Lung (tissue), 11 donors: ENCODE measurements at regions not wholly inside any gene's neighbourhood (a gene's known extent, or its start where the extent isn't known, plus 50 kb on each side); places are given as distances from the start of the nearest gene placed in this dataset.
A peak's percentile ranks its signal among the peaks of the same experiment; 100 is the strongest.

Source experiments
- ATAC-seq: fragments of 200-7000 bp; cut with Tn5 transposase; one replicate; pipeline ENCODE4 v1.9.1; 2020; ENCODE audit warnings: moderate number of reproducible peaks; ENCODE audit not compliant: insufficient read depth, low FRiP score
- DNase-seq, 3 donors: peaks; one replicate each; pipeline ENCODE4 v3.0.0-alpha.2; 2013 to 2017
- H3K27ac ChIP-seq, 2 donors: one replicate each; pipeline ENCODE4 v1.5.1; 2013; ENCODE audit warnings: mild to moderate bottlenecking in 2 of 2, moderate library complexity in 2 of 2, control low read depth in 1 of 2, inconsistent platforms in 1 of 2, low read depth in 1 of 2, low read length in 1 of 2
- H3K27me3 ChIP-seq, 3 donors: one replicate each; pipeline ENCODE4 v1.5.1; 2013; ENCODE audit warnings: low read length in 2 of 3; ENCODE audit not compliant: control insufficient read depth in 3 of 3, insufficient read depth in 3 of 3
- H3K36me3 ChIP-seq, 4 donors: one replicate each; pipeline ENCODE4 v1.5.1; 2013; ENCODE audit warnings: low read length in 4 of 4, mild to moderate bottlenecking in 1 of 4, moderate library complexity in 1 of 4; ENCODE audit not compliant: control insufficient read depth in 4 of 4, insufficient read depth in 4 of 4
- H3K4me1 ChIP-seq, 5 donors: one replicate each; pipeline ENCODE4 v1.5.1; 2013; ENCODE audit warnings: low read length in 5 of 5, mild to moderate bottlenecking in 2 of 5, moderate library complexity in 1 of 5; ENCODE audit not compliant: control insufficient read depth in 5 of 5, insufficient read depth in 5 of 5
- H3K4me3 ChIP-seq: one replicate; pipeline ENCODE4 v1.5.1; 2013; ENCODE audit warnings: mild to moderate bottlenecking, control low read depth, moderate library complexity
- H3K9ac ChIP-seq, 2 donors: one replicate each; pipeline ENCODE4 v1.5.1; 2013; ENCODE audit warnings: low read length in 2 of 2, control low read depth in 1 of 2; ENCODE audit not compliant: insufficient read depth in 1 of 2
- H3K9me3 ChIP-seq, 4 donors: one replicate each; pipeline ENCODE4 v1.5.1; 2013; ENCODE audit warnings: low read length in 3 of 4, mild to moderate bottlenecking in 1 of 4, moderate library complexity in 1 of 4; ENCODE audit not compliant: control insufficient read depth in 4 of 4, insufficient read depth in 3 of 4
- CTCF ChIP-seq: IDR thresholded peaks from 2 replicates; pipeline ENCODE4 v1.5.1; 2012; ENCODE audit warnings: mild to moderate bottlenecking; ENCODE audit errors: control extremely low read depth, extremely low read depth
- WGBS, 2 donors: extraction: QIAGEN DNeasy Blood & Tissue Kit; methylation state at CpG; one replicate each; pipeline ENCODE4 v1.1.7; 2013; 5-methylcytosine and 5-hydroxymethylcytosine counted together
- donor health status: control.
- donor health status: control.
- donor health status: Bipolar disorder and iron deficiency.
- donor health status: healthy.
- donor health status: DM: yes; HTN: yes; CAD: no.

GRCh38 chr15:58267051-58267450 lies 128.9 kb downstream of the AQP9 start:
- no peak overlapping the region for H3K4me3 ChIP-seq
- ATAC-seq: no peak
- WGBS, 2 donors: 89 to 100% methylated on average over 1 of the region's 1 CpG
- no peak overlapping the region for H3K27ac ChIP-seq
- H3K9ac ChIP-seq: no peak overlapping the region
- no peaks in the 10 kb centered on the region for H3K27me3 ChIP-seq
- peaks cover 0 to 2% (median 0%) of the 10 kb centered on the region in 5 donors for H3K4me1 ChIP-seq
- H3K36me3 ChIP-seq: no peaks in the 10 kb centered on the region
- peaks cover 0 to 5% (median 1%) of the 10 kb centered on the region in 4 donors for H3K9me3 ChIP-seq
- no peak for DNase-seq
- no peak for TF ChIP-seq CTCF

GRCh38 chr15:58268746-58269267 lies 130.6 kb downstream of the AQP9 start:
- no peak for TF ChIP-seq CTCF
- Histone ChIP-seq H3K4me3 (no peak overlapping the region), H3K36me3 (no peaks in the 10 kb centered on the region), H3K9me3 (peaks cover 0 to 7% (median 1%) of the 10 kb centered on the region in 4 donors), H3K27ac (no peak overlapping the region), H3K4me1 (peaks cover 0 to 2% (median 0%) of the 10 kb centered on the region in 5 donors), H3K9ac (no peak overlapping the region), H3K27me3 (no peaks in the 10 kb centered on the region)
- DNase-seq (no peak), ATAC-seq (no peak)
- 87 to 95% methylated on average over 5 of the region's 5 CpGs for WGBS, 2 donors

GRCh38 chr15:58269455-58270414 lies 131.6 kb downstream of the AQP9 start:
- peaks cover 0 to 2% (median 0%) of the 10 kb centered on the region in 5 donors for H3K4me1 ChIP-seq
- peak; percentile 40 for TF ChIP-seq CTCF
- peak; percentile 26 to 79 (median 79) for DNase-seq
- WGBS, 2 donors: 58 to 65% methylated on average over 10 of the region's 10 CpGs
- no peaks in the 10 kb centered on the region for H3K27me3 ChIP-seq
- no peak overlapping the region for H3K9ac ChIP-seq
- no peak for ATAC-seq
- no peak overlapping the region for H3K4me3 ChIP-seq
- H3K27ac ChIP-seq: no peak overlapping the region
- peaks cover 0 to 7% (median 1%) of the 10 kb centered on the region in 4 donors for H3K9me3 ChIP-seq
- H3K36me3 ChIP-seq: no peaks in the 10 kb centered on the region
